ENCODE measurements at regions not wholly inside any gene's neighbourhood (a gene's known extent, or its start where the extent isn't known, plus 50 kb on each side); places are given as distances from the start of the nearest gene placed in this dataset.
A peak's percentile ranks its signal among the peaks of the same experiment; 100 is the strongest.

GRCh38 chr5:40389591-40389990 is 290.1 kb upstream of the PTGER4 start:
- DNase-seq (ENCODE audit: low read depth, low spot score), result no peak

GRCh38 chr5:40386289-40386688 is 293.4 kb upstream of the PTGER4 start:
- no peak for DNase-seq (ENCODE audit: low read depth, low spot score)

- peak; percentile 15 for DNase-seq (ENCODE audit: low read depth, low spot score)
Observed at GRCh38 chr5:40385544-40385943, 294.2 kb upstream of the PTGER4 start.

GRCh38 chr5:40384782-40385390 is 294.8 kb upstream of the PTGER4 start:
- DNase-seq (ENCODE audit: low read depth, low spot score), result no peak

- DNase-seq (ENCODE audit: low read depth, low spot score), result no peak
Observed at GRCh38 chr5:40383749-40384651, 295.7 kb upstream of the PTGER4 start.

- no peak for DNase-seq (ENCODE audit: low read depth, low spot score)
Observed at GRCh38 chr5:40381676-40382363, 297.9 kb upstream of the PTGER4 start.

- DNase-seq (ENCODE audit: low read depth, low spot score), result no peak
Observed at GRCh38 chr5:40381016-40381415, 298.7 kb upstream of the PTGER4 start.

GRCh38 chr5:40378396-40379177 is 301.1 kb upstream of the PTGER4 start:
- DNase-seq (ENCODE audit: low read depth, low spot score), result no peak

GRCh38 chr5:40376566-40376965 is 303.1 kb upstream of the PTGER4 start:
- no peak for DNase-seq (ENCODE audit: low read depth, low spot score)

- no peak for DNase-seq (ENCODE audit: low read depth, low spot score)
Observed at GRCh38 chr5:40374853-40375252, 304.9 kb upstream of the PTGER4 start.

GRCh38 chr5:40368200-40368599 is 311.5 kb upstream of the PTGER4 start:
- no peak for DNase-seq (ENCODE audit: low read depth, low spot score)

GRCh38 chr5:40367255-40367654 is 312.5 kb upstream of the PTGER4 start:
- no peak for DNase-seq (ENCODE audit: low read depth, low spot score)

GRCh38 chr5:40365342-40366330 is 314.1 kb upstream of the PTGER4 start:
- no peak for DNase-seq (ENCODE audit: low read depth, low spot score)

- DNase-seq (ENCODE audit: low read depth, low spot score), result no peak
Observed at GRCh38 chr5:40364441-40364840, 315.3 kb upstream of the PTGER4 start.

GRCh38 chr5:40361378-40361777 is 318.3 kb upstream of the PTGER4 start:
- DNase-seq (ENCODE audit: low read depth, low spot score), result no peak

- no peak for DNase-seq (ENCODE audit: low read depth, low spot score)
Observed at GRCh38 chr5:40360685-40361084, 319.0 kb upstream of the PTGER4 start.

- no peak for DNase-seq (ENCODE audit: low read depth, low spot score)
Observed at GRCh38 chr5:40359832-40360231, 319.9 kb upstream of the PTGER4 start.

GRCh38 chr5:40359093-40359492 is 320.6 kb upstream of the PTGER4 start:
- no peak for DNase-seq (ENCODE audit: low read depth, low spot score)

- DNase-seq (ENCODE audit: low read depth, low spot score), result no peak
Observed at GRCh38 chr5:40356248-40356647, 323.5 kb upstream of the PTGER4 start.

- DNase-seq (ENCODE audit: low read depth, low spot score), result no peak
Observed at GRCh38 chr5:40355846-40356245, 323.9 kb upstream of the PTGER4 start.

GRCh38 chr5:40355181-40355580 is 324.5 kb upstream of the PTGER4 start:
- DNase-seq (ENCODE audit: low read depth, low spot score), result no peak
